Calu3 (cell line): ENCODE measurements at regions not wholly inside any gene's neighbourhood (a gene's known extent, or its start where the extent isn't known, plus 50 kb on each side); places are given as distances from the start of the nearest gene placed in this dataset.

Experiments used
- BruUV-seq: library from RNA; stranded (reverse); fragments of 400-500 nt; replicated peaks from 2 replicates; lab custom pipeline; 2021; lab: Mats Ljungman, UMichigan
- CTCF ChIA-PET: fragments of 300-600 bp; sonication (Branson Sonifier 250); formaldehyde crosslinking; loops from one replicate; lab custom pipeline; 2022; ENCODE audit warnings: antibody characterized with exemption; lab: Charles Lee
- DNase-seq: peaks from one replicate; pipeline ENCODE4 v3.0.0; 2022
- H3K27ac Mint-ChIP-seq: one replicate; pipeline ENCODE4 v1.8.0; 2022; ENCODE audit warnings: mixed read lengths; ENCODE audit not compliant: unreplicated experiment
- H3K27me3 Mint-ChIP-seq: one replicate; pipeline ENCODE4 v1.8.0; 2022; ENCODE audit warnings: mixed read lengths; ENCODE audit not compliant: unreplicated experiment
- H3K36me3 Mint-ChIP-seq: one replicate; pipeline ENCODE4 v1.8.0; 2022; ENCODE audit warnings: mild to moderate bottlenecking, moderate library complexity, mixed read lengths; ENCODE audit not compliant: insufficient read depth, unreplicated experiment
- H3K4me1 Mint-ChIP-seq: one replicate; pipeline ENCODE4 v1.8.0; 2022; ENCODE audit warnings: mild to moderate bottlenecking, low read depth, mixed read lengths; ENCODE audit not compliant: unreplicated experiment
- H3K4me3 Mint-ChIP-seq: one replicate; pipeline ENCODE4 v1.8.0; 2022; ENCODE audit warnings: mild to moderate bottlenecking, low read depth, moderate library complexity, mixed read lengths; ENCODE audit not compliant: unreplicated experiment
- H3K9me3 Mint-ChIP-seq: one replicate; pipeline ENCODE4 v1.8.0; 2022; ENCODE audit warnings: low read depth, mixed read lengths; ENCODE audit not compliant: unreplicated experiment
- CTCF ChIP-seq: fragments of 200-600 bp; IDR thresholded peaks from one replicate; pipeline ENCODE4 v1.8.0; 2022; ENCODE audit warnings: antibody characterized with exemption; ENCODE audit not compliant: unreplicated experiment
- intact Hi-C: fragments of 100-400 bp; cut with micrococcal nuclease; formaldehyde crosslinking; loops from one replicate; pipeline ENCODE4 v1.10.0; 2022; ENCODE audit not compliant: unreplicated experiment

GRCh38 chr11:112322173-112322790 lies 61.6 kb upstream of the PLET1 start:
- peaks cover 4% of the 10 kb centered on the region for H3K36me3 Mint-ChIP-seq
- no peaks in the 10 kb centered on the region for H3K9me3 Mint-ChIP-seq
- no peak overlapping the region for H3K27ac Mint-ChIP-seq
- BruUV-seq: no TSS peak
- TF ChIP-seq CTCF: no peak
- H3K4me1 Mint-ChIP-seq: peaks cover 38% of the 10 kb centered on the region
- DNase-seq: no peak
- no peaks in the 10 kb centered on the region for H3K27me3 Mint-ChIP-seq
- intact Hi-C loops: no loop called here
- H3K4me3 Mint-ChIP-seq: no peak overlapping the region
- CTCF ChIA-PET: no interaction called here

- Mint-ChIP-seq H3K27ac (no peak overlapping the region), H3K27me3 (no peaks in the 10 kb centered on the region), H3K4me1 (no peaks in the 10 kb centered on the region), H3K36me3 (no peaks in the 10 kb centered on the region), H3K9me3 (peaks cover 3% of the 10 kb centered on the region), H3K4me3 (no peak overlapping the region)
- BruUV-seq: no TSS peak
- intact Hi-C loops: no loop called here
- no peak for DNase-seq
- TF ChIP-seq CTCF: no peak
- CTCF ChIA-PET: interaction anchor here (0.7 kb wide), 1 partner anchor 11 kb away, joined by 3 read pairs; no protein-coding TSS in a partner anchor
These were observed 73.7 kb upstream of the PLET1 start for GRCh38 chr11:112334381-112334780.

GRCh38 chr11:112336356-112336886 lies 75.8 kb upstream of the PLET1 start:
- Mint-ChIP-seq H3K4me1 (no peaks in the 10 kb centered on the region), H3K4me3 (no peak overlapping the region), H3K27me3 (no peaks in the 10 kb centered on the region), H3K36me3 (no peaks in the 10 kb centered on the region), H3K27ac (no peak overlapping the region), H3K9me3 (no peaks in the 10 kb centered on the region)
- no peak for DNase-seq
- no peak for TF ChIP-seq CTCF
- no TSS peak for BruUV-seq
- CTCF ChIA-PET: no interaction called here
- intact Hi-C loops: no loop called here

- intact Hi-C loops: no loop called here
- CTCF ChIA-PET: no interaction called here
- H3K4me3 Mint-ChIP-seq: no peak overlapping the region
- no peak for TF ChIP-seq CTCF
- no TSS peak for BruUV-seq
- no peak overlapping the region for H3K27ac Mint-ChIP-seq
- no peaks in the 10 kb centered on the region for H3K4me1 Mint-ChIP-seq
- H3K27me3 Mint-ChIP-seq: no peaks in the 10 kb centered on the region
- no peaks in the 10 kb centered on the region for H3K36me3 Mint-ChIP-seq
- no peaks in the 10 kb centered on the region for H3K9me3 Mint-ChIP-seq
- DNase-seq: no peak
These were observed 78.9 kb upstream of the PLET1 start for GRCh38 chr11:112339566-112339965.
